MG63 (cell line): ENCODE measurements at regions not wholly inside any gene's neighbourhood (a gene's known extent, or its start where the extent isn't known, plus 50 kb on each side); places are given as distances from the start of the nearest gene placed in this dataset.
A peak's percentile ranks its signal among the peaks of the same experiment; 100 is the strongest.

Source experiments
- DNase-seq: peaks from one replicate; pipeline ENCODE4 v3.0.0-alpha.2; 2020
- H3K27me3 ChIP-seq: fragments of 250-450 bp; sonication (Bioruptor Pico); 2 replicates; pipeline ENCODE4 v1.5.1; 2020; ENCODE audit warnings: mild to moderate bottlenecking, moderate library complexity
- H3K36me3 ChIP-seq: fragments of 250-450 bp; sonication (Bioruptor Pico); 2 replicates; pipeline ENCODE4 v1.5.1; 2020; ENCODE audit warnings: mild to moderate bottlenecking, moderate library complexity
- H3K4me3 ChIP-seq: fragments of 250-450 bp; sonication (Bioruptor Pico); 2 replicates; pipeline ENCODE4 v1.5.1; 2020; ENCODE audit warnings: mild to moderate bottlenecking, moderate library complexity
- H3K9me3 ChIP-seq: fragments of 250-450 bp; sonication (Bioruptor Pico); 2 replicates; pipeline ENCODE4 v1.5.1; 2020; ENCODE audit warnings: mild to moderate bottlenecking, moderate library complexity

DNA sequence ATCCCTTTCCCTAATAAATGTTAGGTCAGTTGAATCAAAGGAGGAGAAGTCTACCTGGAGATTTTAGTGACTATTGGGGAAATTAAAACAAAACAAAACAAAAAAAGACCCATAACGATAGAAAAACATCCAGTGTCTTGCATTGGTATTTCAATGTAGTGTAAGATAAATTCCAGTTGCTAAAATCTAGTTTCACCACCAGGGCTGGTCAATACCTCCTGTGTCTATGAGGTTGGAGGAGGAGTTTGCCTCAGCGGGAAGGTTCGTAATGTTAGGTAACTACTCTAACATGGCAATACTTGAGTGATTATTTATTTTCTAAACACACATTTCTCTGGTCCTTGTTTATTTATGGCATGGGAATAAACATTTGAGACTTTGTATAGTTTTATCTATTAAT is 483.2 kb downstream of the FGF9 start:
- no peak overlapping the region for H3K4me3 ChIP-seq
- no peaks in the 10 kb centered on the region for H3K9me3 ChIP-seq
- no peaks in the 10 kb centered on the region for H3K36me3 ChIP-seq

DNA sequence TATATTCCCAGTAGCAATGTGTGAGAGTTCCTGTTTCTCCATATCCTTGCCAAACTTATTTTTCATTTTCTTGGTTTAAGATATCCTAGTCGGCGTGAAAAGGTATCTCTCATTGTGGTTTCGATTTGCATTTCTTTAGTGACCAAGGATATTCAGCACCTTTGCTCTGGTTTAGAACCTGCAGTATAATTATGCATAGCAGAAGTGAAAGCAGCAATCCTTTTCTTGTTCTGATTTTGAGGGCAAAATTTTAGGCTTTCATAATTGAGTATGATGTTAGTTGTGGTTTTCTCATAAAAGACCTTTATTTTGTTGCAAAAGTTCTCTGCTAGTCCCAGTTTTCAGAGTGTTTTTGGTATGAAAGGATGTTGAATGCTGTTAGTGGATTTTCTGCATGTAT is 491.0 kb downstream of the FGF9 start:
- no peak for DNase-seq

More for the DNA sequence above, 483.2 kb downstream of the FGF9 start:
- DNase-seq, result no peak
- H3K27me3 ChIP-seq, result no peaks in the 10 kb centered on the region

DNA sequence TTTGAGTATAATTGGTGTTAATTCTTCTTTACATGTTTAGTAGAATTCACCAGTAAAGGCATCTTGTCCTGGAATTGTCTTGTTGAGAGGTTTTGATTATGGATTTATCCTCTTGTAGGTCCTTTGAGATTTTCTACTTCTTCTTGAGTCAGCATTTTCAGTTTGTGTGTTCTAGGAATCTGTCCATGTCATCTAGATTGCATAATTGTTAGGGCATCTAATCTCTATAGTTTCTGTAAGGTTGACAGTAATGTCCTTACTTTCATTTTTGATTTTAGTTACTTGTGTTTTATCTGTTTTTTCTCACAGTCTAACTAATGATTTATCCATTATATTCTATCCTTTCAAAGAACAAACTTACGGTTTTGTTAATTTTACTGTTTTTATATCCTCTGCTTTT is 492.0 kb downstream of the FGF9 start:
- H3K36me3 ChIP-seq, result no peaks in the 10 kb centered on the region

More for the DNA sequence above, 491.0 kb downstream of the FGF9 start:
- H3K36me3 ChIP-seq, result no peaks in the 10 kb centered on the region
- H3K4me3 ChIP-seq, result no peak overlapping the region
- 0 out of 2 replicates have a peak, but pooled peaks cover 1% of the 10 kb centered on the region for H3K9me3 ChIP-seq
- no peaks in the 10 kb centered on the region for H3K27me3 ChIP-seq

DNA sequence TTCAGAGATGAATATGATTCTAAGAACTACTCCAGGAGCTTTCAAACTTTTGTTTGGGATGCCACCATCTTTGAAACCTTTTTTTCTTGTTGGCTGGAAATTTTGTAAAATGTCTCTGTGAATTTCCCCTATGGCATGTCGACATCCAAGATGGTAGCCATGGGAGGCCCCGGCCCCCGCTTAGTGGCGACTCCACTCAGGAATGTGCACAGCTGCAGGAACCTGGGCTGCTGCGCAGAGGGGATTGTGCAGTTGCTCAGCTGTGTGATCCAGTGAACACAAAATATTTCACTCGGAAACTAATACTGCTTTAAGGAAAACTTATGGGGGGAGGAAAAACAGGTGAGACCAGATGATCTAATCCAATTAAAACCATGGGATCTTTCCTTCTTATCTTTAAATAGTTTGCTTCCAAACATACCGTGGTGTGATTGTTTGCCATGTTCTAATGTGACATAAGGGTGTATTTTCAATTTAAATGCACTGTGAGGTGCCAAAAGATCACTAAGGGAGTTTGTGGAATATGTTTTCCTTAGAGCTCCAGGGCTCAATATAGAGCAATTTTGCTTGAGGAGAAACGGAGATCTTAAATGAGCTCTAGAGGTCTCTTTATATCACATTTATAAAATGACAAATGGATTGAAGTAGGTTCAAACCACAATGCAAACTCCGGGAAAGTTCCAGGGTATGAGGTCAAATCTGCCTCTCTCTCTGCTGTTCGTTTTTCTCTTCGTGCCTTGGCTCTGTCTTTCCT is 497.7 kb downstream of the FGF9 start:
- Histone ChIP-seq H3K36me3 (no peaks in the 10 kb centered on the region), H3K27me3 (no peaks in the 10 kb centered on the region), H3K9me3 (0 out of 2 replicates have a peak, but pooled peaks cover 1% of the 10 kb centered on the region), H3K4me3 (no peak overlapping the region)
- no peak for DNase-seq

More for the DNA sequence above, 492.0 kb downstream of the FGF9 start:
- H3K9me3 ChIP-seq, result 0 out of 2 replicates have a peak, but pooled peaks cover 1% of the 10 kb centered on the region
- no peak for DNase-seq
- H3K27me3 ChIP-seq, result no peaks in the 10 kb centered on the region
- H3K4me3 ChIP-seq, result no peak overlapping the region

DNA sequence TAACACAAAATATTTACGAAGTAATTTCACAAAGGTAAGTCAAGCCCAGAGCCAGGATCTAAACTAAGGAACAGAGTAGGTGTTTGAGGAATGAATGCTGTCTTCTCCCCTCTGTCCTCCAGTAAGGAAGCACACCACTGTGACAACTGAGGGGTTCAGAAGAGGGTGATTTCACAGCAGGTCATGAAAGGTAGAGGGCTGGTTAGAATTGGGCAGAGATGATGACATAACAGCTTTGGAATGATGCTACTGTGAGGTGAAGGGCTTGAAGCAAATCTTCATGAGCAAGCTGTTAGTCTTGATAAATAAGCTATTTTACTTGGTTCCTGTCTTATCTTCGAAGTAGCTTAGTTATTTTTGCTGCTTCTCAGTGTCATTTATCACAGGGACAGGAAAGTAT is 498.6 kb downstream of the FGF9 start:
- no peak for DNase-seq
- Histone ChIP-seq H3K36me3 (no peaks in the 10 kb centered on the region), H3K27me3 (no peaks in the 10 kb centered on the region), H3K4me3 (no peak overlapping the region), H3K9me3 (no peaks in the 10 kb centered on the region)

DNA sequence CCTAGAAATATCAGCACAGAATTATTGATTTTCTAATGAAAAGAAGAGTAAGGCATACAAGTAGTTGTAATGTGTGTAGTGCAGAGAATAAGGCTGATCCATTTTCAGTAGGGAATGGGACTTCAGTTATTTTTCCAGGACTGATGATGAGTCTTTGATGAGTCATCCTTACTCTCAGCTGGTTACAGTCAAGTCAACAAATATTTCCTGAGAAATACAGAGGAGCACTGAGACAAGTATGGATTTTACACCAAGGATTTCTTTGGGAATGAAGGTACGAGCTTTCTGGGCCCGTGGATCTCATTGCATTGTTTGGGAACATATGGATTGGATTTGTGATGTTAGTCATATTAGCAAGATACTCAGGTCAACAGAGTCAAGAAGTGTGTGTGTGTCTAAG is 502.7 kb downstream of the FGF9 start:
- no peaks in the 10 kb centered on the region for H3K36me3 ChIP-seq
- no peak overlapping the region for H3K4me3 ChIP-seq
- H3K9me3 ChIP-seq, result no peaks in the 10 kb centered on the region
- no peaks in the 10 kb centered on the region for H3K27me3 ChIP-seq
- DNase-seq, result no peak

DNA sequence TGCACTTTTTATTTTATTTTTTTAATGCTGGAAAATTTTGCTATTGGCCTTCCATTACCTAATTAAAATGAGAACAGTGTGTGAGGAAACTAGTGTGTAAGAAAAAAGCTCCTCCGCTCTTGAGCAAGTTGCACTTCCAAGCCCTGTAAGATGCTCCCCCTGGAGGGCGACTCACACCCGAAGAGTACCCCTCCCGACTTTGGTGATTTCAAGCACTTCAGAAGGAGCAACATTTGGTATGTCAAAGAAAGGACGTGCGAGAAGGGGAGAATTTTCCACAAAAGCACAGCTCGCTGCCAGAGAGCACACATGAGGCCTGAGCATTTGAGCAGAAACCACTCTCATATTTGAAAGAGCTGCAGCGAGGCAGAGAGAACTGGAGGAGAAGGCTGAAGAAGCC is 504.4 kb downstream of the FGF9 start:
- DNase-seq, result no peak
- Histone ChIP-seq H3K27me3 (no peaks in the 10 kb centered on the region), H3K9me3 (no peaks in the 10 kb centered on the region), H3K36me3 (no peaks in the 10 kb centered on the region), H3K4me3 (no peak overlapping the region)

DNA sequence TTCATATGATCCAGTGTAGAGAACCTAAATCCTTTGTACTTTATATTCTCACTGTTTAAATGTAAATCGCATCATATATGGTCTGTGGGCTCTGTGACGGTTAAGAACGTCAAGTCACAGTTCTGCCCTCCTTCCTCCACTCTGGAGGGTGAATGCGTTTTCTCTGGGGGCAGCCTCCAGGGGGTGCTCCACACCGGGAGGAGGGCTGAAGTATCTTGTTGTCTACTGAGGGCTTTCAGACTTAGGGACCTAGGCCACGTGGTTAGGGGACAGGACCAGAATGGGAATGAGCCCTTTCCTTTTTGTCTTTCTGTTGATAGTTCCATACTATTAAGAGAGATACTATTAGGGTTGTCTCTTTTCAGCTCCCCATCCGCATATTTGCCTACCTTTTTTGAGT is 504.9 kb downstream of the FGF9 start:
- H3K27me3 ChIP-seq, result no peaks in the 10 kb centered on the region
- DNase-seq, result no peak
- no peak overlapping the region for H3K4me3 ChIP-seq
- no peaks in the 10 kb centered on the region for H3K9me3 ChIP-seq
- no peaks in the 10 kb centered on the region for H3K36me3 ChIP-seq

DNA sequence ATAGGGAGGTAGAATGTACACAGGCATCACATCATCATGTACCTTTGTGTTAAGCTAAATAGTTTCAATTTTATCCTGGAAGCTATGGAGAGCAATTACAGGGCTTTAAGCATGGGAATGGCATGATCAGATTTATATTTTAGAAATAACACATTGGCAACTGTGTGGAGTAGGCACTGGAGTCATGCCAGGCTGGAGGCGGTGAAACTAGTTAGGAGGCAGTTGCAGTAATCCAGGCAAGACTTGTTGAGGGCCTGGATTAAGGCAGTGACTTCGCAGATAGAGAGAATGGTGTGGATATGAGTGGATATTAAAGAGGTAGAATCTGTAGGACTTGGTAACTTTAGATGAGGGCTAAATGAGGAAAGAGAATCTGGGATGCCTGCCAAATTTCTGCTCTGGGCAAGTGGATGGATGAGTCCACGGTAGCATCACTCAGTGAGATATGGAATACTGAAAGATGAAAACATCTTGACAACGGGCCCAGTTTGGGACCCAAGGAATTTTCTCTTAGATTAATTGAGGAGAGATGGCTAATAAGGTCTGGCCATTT is 506.2 kb downstream of the FGF9 start:
- Histone ChIP-seq H3K9me3 (no peaks in the 10 kb centered on the region), H3K27me3 (no peaks in the 10 kb centered on the region), H3K4me3 (no peak overlapping the region), H3K36me3 (no peaks in the 10 kb centered on the region)
- DNase-seq, result peak; percentile 15

DNA sequence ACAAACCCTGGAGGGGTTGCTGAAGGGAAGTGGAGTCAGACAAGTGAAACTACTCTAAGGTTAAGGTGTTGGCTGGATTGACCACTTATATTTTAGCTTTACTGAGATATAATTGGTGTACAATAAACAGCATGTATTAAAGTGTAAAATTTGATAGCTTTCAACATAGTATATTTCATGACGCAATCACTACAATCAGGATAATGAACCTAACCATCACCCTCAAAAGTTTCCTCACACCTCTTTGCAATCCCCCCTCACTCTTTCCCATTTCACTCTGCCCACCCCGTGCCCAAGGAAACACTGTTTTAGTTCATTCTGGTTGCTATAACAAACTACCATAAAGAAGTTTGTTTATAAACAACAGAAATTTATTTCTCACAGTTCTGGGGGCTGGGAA is 508.0 kb downstream of the FGF9 start:
- no peak for DNase-seq
- Histone ChIP-seq H3K36me3 (no peaks in the 10 kb centered on the region), H3K27me3 (no peaks in the 10 kb centered on the region), H3K4me3 (no peak overlapping the region), H3K9me3 (no peaks in the 10 kb centered on the region)

DNA sequence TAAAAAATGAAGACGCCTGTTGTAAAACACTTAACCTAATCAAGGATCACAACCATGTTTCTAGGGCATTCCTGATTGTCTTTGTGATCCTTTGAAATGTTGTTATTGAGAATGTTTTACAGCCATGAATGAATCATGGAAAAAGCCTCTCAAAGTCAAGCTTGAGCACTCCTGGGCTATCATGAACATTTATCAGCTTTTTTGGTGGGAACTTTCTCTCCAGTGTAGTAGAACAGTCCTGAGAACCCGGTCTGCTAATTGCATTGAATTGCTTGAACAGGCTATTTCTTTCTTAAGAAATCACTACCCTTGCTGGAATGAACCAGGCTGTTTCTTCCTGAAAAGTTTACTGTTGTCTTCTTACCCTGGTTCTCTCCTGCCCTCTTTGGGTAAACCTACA is 516.5 kb downstream of the FGF9 start:
- no peak overlapping the region for H3K4me3 ChIP-seq
- no peaks in the 10 kb centered on the region for H3K9me3 ChIP-seq
- DNase-seq, result no peak

DNA sequence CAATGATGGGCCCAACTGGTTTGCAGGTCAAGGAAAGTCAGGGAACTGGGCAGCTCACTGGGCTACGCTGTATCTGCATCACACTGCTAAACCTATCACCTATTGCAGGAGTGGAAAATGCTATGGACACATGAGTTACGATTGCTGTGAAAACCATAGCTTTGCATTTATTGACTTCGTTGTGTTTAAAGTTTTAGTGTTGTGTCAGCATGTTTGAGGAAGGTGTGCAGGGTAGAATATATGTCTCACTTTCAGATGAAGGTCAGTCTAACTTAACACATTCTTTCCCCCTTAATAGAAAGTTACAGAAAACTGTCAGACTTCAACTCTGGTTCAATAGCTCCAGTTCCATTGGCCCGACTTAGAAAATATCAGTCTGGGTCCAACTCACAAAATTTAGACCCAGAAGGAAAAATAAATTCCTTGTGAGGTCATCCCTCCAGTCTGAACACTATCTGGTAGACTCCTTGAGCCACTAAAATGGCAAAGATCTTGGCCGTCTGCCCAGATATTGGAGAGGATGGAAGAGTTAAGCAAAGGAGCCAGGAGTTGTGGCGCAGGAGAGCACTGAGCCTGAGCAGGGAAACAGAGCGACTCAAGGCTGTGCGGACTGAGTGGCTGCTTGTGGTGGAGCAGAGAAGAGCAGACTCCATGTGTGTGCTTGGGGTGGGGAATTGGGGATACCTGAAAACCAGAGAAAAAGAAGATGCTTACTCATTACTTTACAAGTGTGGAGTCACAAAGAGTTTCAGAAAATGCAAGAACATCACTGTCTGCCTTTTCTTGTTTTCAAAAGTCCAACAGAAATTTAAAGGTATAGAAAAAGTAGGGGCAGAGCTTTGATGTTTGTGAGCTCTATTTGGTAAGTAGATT is 518.5 kb downstream of the FGF9 start:
- Histone ChIP-seq H3K4me3 (no peak overlapping the region), H3K9me3 (no peaks in the 10 kb centered on the region)
- peak; percentile 11 for DNase-seq

More for the DNA sequence above, 516.5 kb downstream of the FGF9 start:
- H3K36me3 ChIP-seq, result no peaks in the 10 kb centered on the region
- H3K27me3 ChIP-seq, result no peaks in the 10 kb centered on the region

DNA sequence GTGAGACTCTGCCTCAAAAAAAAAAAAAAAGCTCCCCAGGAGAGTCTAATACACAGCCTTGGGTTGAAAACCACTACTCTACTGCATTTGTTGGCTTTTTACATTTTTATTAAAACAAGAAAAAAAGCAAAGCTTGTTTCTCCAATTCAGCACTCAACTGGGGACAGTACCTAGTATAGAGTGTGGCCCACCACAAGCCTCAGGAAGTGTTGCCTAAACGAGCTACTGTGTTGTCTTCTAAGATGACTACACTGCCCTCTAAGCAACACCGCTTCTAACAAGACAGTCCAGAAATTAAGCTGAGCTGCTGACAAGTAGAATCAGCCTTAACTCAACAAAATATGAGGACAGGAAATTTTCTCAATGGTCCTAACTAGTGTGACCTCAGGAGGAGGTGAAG is 522.2 kb downstream of the FGF9 start:
- no peak for DNase-seq
- Histone ChIP-seq H3K4me3 (no peak overlapping the region), H3K27me3 (no peaks in the 10 kb centered on the region), H3K36me3 (no peaks in the 10 kb centered on the region), H3K9me3 (no peaks in the 10 kb centered on the region)

More for the DNA sequence above, 518.5 kb downstream of the FGF9 start:
- Histone ChIP-seq H3K27me3 (no peaks in the 10 kb centered on the region), H3K36me3 (no peaks in the 10 kb centered on the region)

DNA sequence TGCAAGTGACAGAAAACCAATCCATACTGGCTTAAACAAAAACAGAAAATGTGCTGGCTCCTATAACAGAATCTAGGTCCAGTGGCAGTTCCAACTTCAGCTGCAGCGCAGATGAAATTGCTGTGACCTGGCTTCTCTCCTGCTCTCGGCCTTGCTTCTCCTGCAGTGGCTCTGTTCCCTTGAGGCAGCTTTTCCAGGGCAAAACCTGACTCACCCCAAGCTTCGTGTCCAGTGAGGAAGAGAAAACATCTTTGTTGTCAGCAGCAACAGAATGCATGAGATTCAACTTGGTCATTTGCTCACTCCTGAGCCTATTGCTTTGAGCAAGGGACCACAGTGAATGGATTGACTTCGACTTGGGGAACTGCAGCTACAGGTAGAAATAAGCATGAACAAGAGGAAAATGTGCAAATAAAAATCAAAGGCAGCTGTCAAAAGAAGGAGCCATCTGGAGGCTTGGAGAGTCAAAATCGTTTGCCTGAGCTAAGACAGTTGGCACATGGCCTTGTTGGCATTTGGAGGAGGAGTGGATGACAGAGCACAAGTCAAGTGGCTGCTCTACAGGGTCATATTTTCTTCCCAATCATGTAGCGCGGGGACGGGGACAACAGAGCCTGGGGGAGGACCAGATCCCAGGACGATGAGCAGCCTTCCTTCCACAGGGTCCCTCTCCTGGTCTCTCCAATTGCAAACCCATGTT is 523.4 kb downstream of the FGF9 start:
- no peak for DNase-seq
- Histone ChIP-seq H3K9me3 (no peaks in the 10 kb centered on the region), H3K4me3 (no peak overlapping the region), H3K27me3 (no peaks in the 10 kb centered on the region), H3K36me3 (no peaks in the 10 kb centered on the region)

DNA sequence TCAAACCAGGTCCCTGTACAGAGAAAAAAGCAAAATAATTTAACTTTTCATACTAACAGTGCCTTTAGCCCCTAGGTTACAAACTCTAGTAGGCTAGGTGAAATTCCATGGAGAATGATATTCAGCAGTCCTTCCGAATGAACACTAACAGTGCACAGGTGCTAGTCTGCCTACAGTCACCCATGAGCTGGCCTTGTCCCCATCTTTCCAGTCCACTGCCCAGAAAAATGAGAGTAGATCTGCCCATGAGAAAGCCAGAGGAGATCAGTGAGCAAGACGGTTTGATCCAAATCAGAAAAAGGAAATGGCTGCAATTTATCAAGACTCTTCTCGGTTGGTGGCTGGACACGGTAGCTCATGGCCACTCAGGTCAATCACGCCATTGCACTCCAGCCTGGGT is 524.9 kb downstream of the FGF9 start:
- DNase-seq, result no peak
- H3K36me3 ChIP-seq, result no peaks in the 10 kb centered on the region
- no peaks in the 10 kb centered on the region for H3K9me3 ChIP-seq
- no peaks in the 10 kb centered on the region for H3K27me3 ChIP-seq
- H3K4me3 ChIP-seq, result no peak overlapping the region

DNA sequence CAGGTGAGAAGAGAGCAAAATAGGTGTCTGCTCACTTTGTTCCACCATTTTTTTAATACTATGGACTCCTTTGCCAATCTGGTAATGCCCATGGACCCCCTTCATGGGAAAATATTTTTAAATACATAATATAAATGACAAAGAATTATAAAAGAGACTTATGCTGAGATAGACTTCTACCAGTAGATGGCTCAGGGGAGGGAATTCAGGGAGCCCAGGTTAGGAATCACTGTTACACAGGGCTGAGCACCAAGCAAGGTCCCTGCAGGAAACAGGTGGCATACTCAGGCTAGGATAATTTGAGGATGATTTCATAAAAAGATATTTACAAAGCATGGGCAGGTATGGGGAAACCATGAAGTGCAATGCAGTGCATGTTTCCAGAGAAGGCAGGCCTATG is 525.9 kb downstream of the FGF9 start:
- Histone ChIP-seq H3K4me3 (no peak overlapping the region), H3K36me3 (no peaks in the 10 kb centered on the region), H3K9me3 (no peaks in the 10 kb centered on the region), H3K27me3 (no peaks in the 10 kb centered on the region)
- DNase-seq, result no peak

DNA sequence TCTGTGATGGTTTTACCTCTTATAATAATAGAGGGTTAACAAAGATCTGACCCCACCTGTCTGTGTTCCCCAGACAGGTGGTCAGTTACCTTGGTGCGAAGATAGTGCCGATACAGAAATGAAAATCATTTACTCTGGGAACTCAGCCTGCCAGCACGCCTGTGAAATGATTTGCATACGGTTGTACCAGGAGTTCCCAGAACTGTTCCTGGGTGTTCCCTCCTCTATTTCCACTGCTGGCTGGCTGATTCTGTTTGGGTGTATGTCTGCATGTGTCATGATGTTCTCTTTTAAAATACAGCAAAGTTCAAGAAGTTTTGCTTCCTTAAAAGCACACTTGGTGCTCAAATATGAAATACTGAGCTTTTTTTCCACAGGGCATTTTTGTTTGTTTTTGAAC is 527.1 kb downstream of the FGF9 start:
- no peaks in the 10 kb centered on the region for H3K27me3 ChIP-seq
- no peaks in the 10 kb centered on the region for H3K36me3 ChIP-seq
- no peaks in the 10 kb centered on the region for H3K9me3 ChIP-seq
- no peak overlapping the region for H3K4me3 ChIP-seq
- no peak for DNase-seq
